Progenitor cell of endocrine pancreas (in vitro differentiated cells): ENCODE measurements at regions not wholly inside any gene's neighbourhood (a gene's known extent, or its start where the extent isn't known, plus 50 kb on each side); places are given as distances from the start of the nearest gene placed in this dataset.

ENCODE experiments used
- DNase-seq: peaks from one replicate; pipeline ENCODE4 v3.0.0; 2021; ENCODE audit warnings: low spot score; ENCODE audit not compliant: unreplicated experiment
- H3K27ac Mint-ChIP-seq: 2 replicates; pipeline ENCODE4 v1.8.0; 2021; ENCODE audit warnings: mild to moderate bottlenecking, moderate library complexity, mixed read lengths
- H3K27me3 Mint-ChIP-seq: 2 replicates; pipeline ENCODE4 v1.8.0; 2021; ENCODE audit warnings: mixed read lengths
- H3K36me3 Mint-ChIP-seq: 2 replicates; pipeline ENCODE4 v1.8.0; 2022; ENCODE audit warnings: mixed read lengths; ENCODE audit not compliant: insufficient read depth
- H3K4me1 Mint-ChIP-seq: 2 replicates; pipeline ENCODE4 v1.8.0; 2021; ENCODE audit warnings: low read depth, mixed read lengths
- H3K4me3 Mint-ChIP-seq: 2 replicates; pipeline ENCODE4 v1.8.0; 2021; ENCODE audit warnings: low read depth, mild to moderate bottlenecking, moderate library complexity, mixed read lengths
- H3K9me3 Mint-ChIP-seq: 2 replicates; pipeline ENCODE4 v1.8.0; 2021; ENCODE audit warnings: low read depth, mixed read lengths
- TF ChIP-seq, protein P1 (sequence below): fragments of 200-600 bp; sonication (generic); IDR thresholded peaks from one replicate; pipeline ENCODE4 v1.5.0; 2021; ENCODE audit warnings: antibody characterized with exemption, mild to moderate bottlenecking; ENCODE audit not compliant: unreplicated experiment

DNA sequence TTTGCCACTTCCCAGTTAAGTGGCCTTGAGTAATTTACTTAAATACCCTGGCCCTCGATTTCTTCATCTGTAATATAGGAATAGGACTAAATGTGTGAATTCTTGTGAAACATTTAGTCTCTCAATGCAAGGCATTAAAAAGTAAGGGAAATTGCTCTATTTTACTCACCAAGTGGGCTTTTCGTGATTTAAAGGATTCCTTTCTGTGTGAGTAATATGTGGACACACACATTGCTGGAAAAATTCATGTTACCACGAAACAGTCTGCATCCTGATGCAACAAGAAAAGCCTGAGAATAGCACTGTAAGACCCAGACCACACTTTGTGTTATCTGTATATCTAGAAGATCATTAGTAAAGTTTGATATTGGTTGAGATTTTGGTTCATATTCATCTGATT, 1243.0 kb upstream of the CDH9 start:
- H3K4me3 Mint-ChIP-seq = no peak overlapping the region
- H3K4me1 Mint-ChIP-seq = no peaks in the 10 kb centered on the region
- no peaks in the 10 kb centered on the region for H3K9me3 Mint-ChIP-seq
- TF ChIP-seq, protein P1, sequence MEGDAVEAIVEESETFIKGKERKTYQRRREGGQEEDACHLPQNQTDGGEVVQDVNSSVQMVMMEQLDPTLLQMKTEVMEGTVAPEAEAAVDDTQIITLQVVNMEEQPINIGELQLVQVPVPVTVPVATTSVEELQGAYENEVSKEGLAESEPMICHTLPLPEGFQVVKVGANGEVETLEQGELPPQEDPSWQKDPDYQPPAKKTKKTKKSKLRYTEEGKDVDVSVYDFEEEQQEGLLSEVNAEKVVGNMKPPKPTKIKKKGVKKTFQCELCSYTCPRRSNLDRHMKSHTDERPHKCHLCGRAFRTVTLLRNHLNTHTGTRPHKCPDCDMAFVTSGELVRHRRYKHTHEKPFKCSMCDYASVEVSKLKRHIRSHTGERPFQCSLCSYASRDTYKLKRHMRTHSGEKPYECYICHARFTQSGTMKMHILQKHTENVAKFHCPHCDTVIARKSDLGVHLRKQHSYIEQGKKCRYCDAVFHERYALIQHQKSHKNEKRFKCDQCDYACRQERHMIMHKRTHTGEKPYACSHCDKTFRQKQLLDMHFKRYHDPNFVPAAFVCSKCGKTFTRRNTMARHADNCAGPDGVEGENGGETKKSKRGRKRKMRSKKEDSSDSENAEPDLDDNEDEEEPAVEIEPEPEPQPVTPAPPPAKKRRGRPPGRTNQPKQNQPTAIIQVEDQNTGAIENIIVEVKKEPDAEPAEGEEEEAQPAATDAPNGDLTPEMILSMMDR = no peak
- H3K27ac Mint-ChIP-seq = no peak overlapping the region
- no peak for DNase-seq
- no peaks in the 10 kb centered on the region for H3K36me3 Mint-ChIP-seq
- no peaks in the 10 kb centered on the region for H3K27me3 Mint-ChIP-seq

DNA sequence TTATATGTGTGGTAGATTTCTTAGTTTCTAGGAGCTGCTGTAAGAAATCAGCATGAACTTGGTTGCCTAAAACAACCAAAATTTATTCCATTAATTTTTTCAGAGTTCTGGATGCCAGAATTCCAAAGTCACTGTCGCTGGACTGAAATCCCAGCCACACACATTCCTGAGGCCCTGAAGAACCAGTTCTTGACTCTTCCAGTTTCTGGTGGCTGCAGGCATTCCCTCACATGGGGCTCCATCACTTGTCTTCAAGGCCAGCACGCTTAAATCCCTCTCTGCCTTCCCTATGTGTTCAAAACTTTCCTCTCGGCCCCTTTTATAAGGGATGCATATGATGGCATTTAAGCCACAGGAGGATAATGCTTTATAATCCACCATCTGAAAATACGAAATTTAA, 1237.5 kb upstream of the CDH9 start:
- no peaks in the 10 kb centered on the region for H3K4me1 Mint-ChIP-seq
- H3K9me3 Mint-ChIP-seq = no peaks in the 10 kb centered on the region
- no peak overlapping the region for H3K27ac Mint-ChIP-seq
- H3K27me3 Mint-ChIP-seq = no peaks in the 10 kb centered on the region
- TF ChIP-seq, protein P1 = no peak
- H3K4me3 Mint-ChIP-seq = no peak overlapping the region
- no peaks in the 10 kb centered on the region for H3K36me3 Mint-ChIP-seq
- no peak for DNase-seq

DNA sequence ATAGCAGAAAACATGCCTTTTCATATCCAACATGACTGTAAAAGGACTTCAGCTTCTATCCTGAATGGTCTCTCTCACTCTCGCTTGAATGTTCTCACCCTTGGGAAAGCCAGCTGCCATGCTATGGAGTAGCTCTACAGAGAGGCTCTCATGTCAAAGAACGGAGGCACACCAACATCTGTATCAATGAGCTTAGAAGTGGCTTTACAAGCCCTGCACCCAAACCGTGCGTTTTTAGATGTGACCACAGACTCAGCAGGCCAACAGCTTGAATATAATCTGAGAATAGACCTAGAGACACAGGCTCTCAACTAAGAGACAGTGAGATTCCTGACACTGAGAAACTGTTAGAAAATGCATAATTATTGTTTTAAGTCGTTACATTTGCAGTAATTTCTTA, 1231.6 kb upstream of the CDH9 start:
- Mint-ChIP-seq H3K9me3 (no peaks in the 10 kb centered on the region), H3K36me3 (no peaks in the 10 kb centered on the region), H3K27ac (no peak overlapping the region), H3K27me3 (no peaks in the 10 kb centered on the region), H3K4me1 (no peaks in the 10 kb centered on the region), H3K4me3 (no peak overlapping the region)
- no peak for DNase-seq
- TF ChIP-seq, protein P1 = no peak

DNA sequence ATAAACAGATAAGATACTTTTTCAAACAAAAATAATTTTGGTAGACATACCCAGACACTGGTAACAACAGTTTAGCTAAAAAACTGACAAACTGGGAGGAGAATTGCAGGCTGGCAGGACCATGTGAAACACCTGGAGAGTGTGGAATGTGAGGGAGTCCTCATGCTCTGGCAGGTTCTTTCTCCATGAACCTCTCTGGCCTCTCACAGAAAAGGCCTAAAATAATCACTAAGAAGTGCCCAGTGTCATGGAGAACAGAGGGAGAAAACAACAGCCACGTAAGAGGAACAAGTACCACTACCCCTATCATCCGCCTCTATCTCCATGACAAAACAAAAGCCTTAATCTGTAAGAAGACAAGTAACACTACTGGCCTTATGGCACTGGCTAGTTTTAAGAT, 1227.5 kb upstream of the CDH9 start:
- Mint-ChIP-seq H3K36me3 (no peaks in the 10 kb centered on the region), H3K27ac (no peak overlapping the region), H3K4me1 (no peaks in the 10 kb centered on the region), H3K4me3 (no peak overlapping the region), H3K27me3 (no peaks in the 10 kb centered on the region), H3K9me3 (no peaks in the 10 kb centered on the region)
- DNase-seq = no peak
- TF ChIP-seq, protein P1 = no peak

DNA sequence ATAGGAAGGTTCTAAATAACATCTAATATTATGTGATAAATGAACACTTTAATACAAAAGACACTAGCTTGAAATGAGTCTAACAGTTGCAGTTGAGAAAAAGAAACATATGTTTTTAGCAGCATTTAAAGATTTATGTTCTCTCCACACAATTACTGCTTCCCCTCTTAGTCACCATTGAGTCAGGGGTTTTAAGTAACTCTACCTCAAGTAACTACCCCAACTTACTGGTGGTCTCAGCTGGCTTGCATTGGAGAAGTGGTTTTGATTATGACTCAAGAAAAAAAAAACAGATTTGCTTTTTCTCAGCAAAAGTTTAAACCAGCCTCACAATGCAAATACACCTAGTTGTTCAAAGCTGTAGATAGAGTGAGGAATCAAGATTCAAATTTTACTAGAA, 1216.5 kb upstream of the CDH9 start:
- TF ChIP-seq, protein P1 = no peak
- Mint-ChIP-seq H3K9me3 (peaks cover 11% of the 10 kb centered on the region), H3K4me3 (no peak overlapping the region)

More for the DNA sequence above, 1216.5 kb upstream of the CDH9 start:
- DNase-seq = no peak
- Mint-ChIP-seq H3K27ac (no peak overlapping the region), H3K27me3 (no peaks in the 10 kb centered on the region), H3K4me1 (no peaks in the 10 kb centered on the region), H3K36me3 (no peaks in the 10 kb centered on the region)
